ENCODE measurements at regions not wholly inside any gene's neighbourhood (a gene's known extent, or its start where the extent isn't known, plus 50 kb on each side); places are given as distances from the start of the nearest gene placed in this dataset.

DNA sequence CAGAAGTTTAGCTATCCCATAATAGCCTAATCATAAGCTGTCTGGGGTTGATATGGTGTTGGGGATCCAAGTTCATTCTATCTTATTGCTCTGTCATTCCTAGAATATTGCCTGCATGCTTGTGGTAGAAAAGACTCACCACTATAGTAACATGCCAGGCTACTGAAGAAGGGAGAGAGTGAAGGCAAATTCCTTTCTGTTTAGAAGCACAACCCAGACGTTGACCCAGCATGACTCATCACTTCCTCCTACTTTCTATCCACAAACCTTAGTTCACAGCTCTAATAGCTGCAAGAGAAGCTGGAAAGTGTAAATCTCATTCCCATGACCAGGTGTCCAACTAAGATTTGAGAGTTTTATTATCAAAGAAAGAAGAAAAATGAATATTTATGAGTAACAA is 57.8 kb upstream of the NMD3 start:
- Histone ChIP-seq H3K4me3 (ENCODE audit: control insufficient read depth in 2 of 3, extremely low read depth in 1 of 3, insufficient read depth in 2 of 3, low read depth in 1 of 3, low read length in 3 of 3) (no peak overlapping the region), H3K9me1 (ENCODE audit: control insufficient read depth, extremely low read depth, insufficient read depth, low read length) (no peaks in the 10 kb centered on the region), H3K4me2 (ENCODE audit: control insufficient read depth, extremely low read depth, insufficient read depth, low read depth, low read length) (no peak overlapping the region), H3K27ac (ENCODE audit: control insufficient read depth, insufficient read depth, low read length) (no peak overlapping the region), H3K27me3 (ENCODE audit: control insufficient read depth, extremely low read depth, insufficient read depth, low read length) (no peaks in the 10 kb centered on the region), H3K36me3 (ENCODE audit: control insufficient read depth in 2 of 2, extremely low read depth in 1 of 2, insufficient read depth in 2 of 2, low read length in 2 of 2) (no peaks in the 10 kb centered on the region), H4K20me1 (ENCODE audit: control insufficient read depth, extremely low read depth, insufficient read depth, low read length) (no peaks in the 10 kb centered on the region), H3K79me2 (ENCODE audit: control insufficient read depth, insufficient read depth, low read length) (no peaks in the 10 kb centered on the region), H3K9ac (ENCODE audit: control insufficient read depth, extremely low read depth, insufficient read depth, low read length) (no peak overlapping the region), H3K9me3 (ENCODE audit: control insufficient read depth, low read depth, low read length) (peaks cover 10% of the 10 kb centered on the region), H2AFZ (ENCODE audit: control insufficient read depth, low read length) (no peak overlapping the region), H3K4me1 (ENCODE audit: control insufficient read depth, extremely low read depth, insufficient read depth, low read length) (peaks cover 6% of the 10 kb centered on the region)
- dilution Hi-C loops (cut with MboI; ENCODE audit: extremely low pct_ligation_motif_present, low sequenced_read_pairs) = no loop called here
- no peak for TF ChIP-seq EZH2 (IDR thresholded peaks at IDR 0.05; ENCODE audit: low read length)
- TF ChIP-seq, protein P1, sequence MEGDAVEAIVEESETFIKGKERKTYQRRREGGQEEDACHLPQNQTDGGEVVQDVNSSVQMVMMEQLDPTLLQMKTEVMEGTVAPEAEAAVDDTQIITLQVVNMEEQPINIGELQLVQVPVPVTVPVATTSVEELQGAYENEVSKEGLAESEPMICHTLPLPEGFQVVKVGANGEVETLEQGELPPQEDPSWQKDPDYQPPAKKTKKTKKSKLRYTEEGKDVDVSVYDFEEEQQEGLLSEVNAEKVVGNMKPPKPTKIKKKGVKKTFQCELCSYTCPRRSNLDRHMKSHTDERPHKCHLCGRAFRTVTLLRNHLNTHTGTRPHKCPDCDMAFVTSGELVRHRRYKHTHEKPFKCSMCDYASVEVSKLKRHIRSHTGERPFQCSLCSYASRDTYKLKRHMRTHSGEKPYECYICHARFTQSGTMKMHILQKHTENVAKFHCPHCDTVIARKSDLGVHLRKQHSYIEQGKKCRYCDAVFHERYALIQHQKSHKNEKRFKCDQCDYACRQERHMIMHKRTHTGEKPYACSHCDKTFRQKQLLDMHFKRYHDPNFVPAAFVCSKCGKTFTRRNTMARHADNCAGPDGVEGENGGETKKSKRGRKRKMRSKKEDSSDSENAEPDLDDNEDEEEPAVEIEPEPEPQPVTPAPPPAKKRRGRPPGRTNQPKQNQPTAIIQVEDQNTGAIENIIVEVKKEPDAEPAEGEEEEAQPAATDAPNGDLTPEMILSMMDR (optimal IDR thresholded peaks at IDR 0.05 in 1 of 3, IDR thresholded peaks at IDR 0.05 in 1 of 3, conservative IDR thresholded peaks at IDR 0.05 in 1 of 3; ENCODE audit: extremely low read depth in 1 of 3, insufficient read depth in 2 of 3, low read length in 3 of 3) = no peak
- DNase-seq (ENCODE audit: low read depth, low spot score) (peak; percentile 53), FAIRE-seq (peak; percentile 76)

DNA sequence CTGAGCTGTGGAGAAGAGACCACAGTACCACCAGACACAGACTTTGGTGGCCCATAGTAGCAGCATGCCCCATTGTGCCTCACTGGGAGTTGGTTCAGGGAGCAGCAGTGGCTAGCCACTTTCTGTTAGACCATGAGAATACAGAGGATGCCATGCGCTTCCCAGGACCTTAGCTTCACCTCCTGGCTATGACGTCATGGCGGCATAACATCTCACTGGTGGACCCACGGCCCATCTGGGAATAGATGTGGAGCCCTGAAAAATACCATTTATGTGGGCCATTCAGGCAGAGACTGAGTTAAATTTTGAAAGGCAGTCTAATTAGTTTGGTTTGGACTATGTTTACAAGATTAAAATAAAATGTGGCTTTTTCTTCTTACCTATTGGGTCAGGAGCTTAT is 55.1 kb upstream of the NMD3 start:
- H3K36me3 ChIP-seq (ENCODE audit: control insufficient read depth in 2 of 2, extremely low read depth in 1 of 2, insufficient read depth in 2 of 2, low read length in 2 of 2) = no peaks in the 10 kb centered on the region
- no peaks in the 10 kb centered on the region for H4K20me1 ChIP-seq (ENCODE audit: control insufficient read depth, extremely low read depth, insufficient read depth, low read length)
- H3K4me2 ChIP-seq (ENCODE audit: control insufficient read depth, extremely low read depth, insufficient read depth, low read depth, low read length) = no peak overlapping the region
- H3K9me3 ChIP-seq (ENCODE audit: control insufficient read depth, low read depth, low read length) = peaks cover 10% of the 10 kb centered on the region
- H3K27me3 ChIP-seq (ENCODE audit: control insufficient read depth, extremely low read depth, insufficient read depth, low read length) = no peaks in the 10 kb centered on the region
- TF ChIP-seq, protein P1 (optimal IDR thresholded peaks at IDR 0.05 in 1 of 3, IDR thresholded peaks at IDR 0.05 in 1 of 3, conservative IDR thresholded peaks at IDR 0.05 in 1 of 3; ENCODE audit: extremely low read depth in 1 of 3, insufficient read depth in 2 of 3, low read length in 3 of 3) = no peak
- no peak for TF ChIP-seq EZH2 (IDR thresholded peaks at IDR 0.05; ENCODE audit: low read length)
- H3K4me3 ChIP-seq (ENCODE audit: control insufficient read depth in 2 of 3, extremely low read depth in 1 of 3, insufficient read depth in 2 of 3, low read depth in 1 of 3, low read length in 3 of 3) = no peak overlapping the region
- no peak overlapping the region for H2AFZ ChIP-seq (ENCODE audit: control insufficient read depth, low read length)
- H3K79me2 ChIP-seq (ENCODE audit: control insufficient read depth, insufficient read depth, low read length) = no peaks in the 10 kb centered on the region
- no peaks in the 10 kb centered on the region for H3K9me1 ChIP-seq (ENCODE audit: control insufficient read depth, extremely low read depth, insufficient read depth, low read length)
- H3K27ac ChIP-seq (ENCODE audit: control insufficient read depth, insufficient read depth, low read length) = no peak overlapping the region
- dilution Hi-C loops (cut with MboI; ENCODE audit: extremely low pct_ligation_motif_present, low sequenced_read_pairs) = no loop called here
- peaks cover 6% of the 10 kb centered on the region for H3K4me1 ChIP-seq (ENCODE audit: control insufficient read depth, extremely low read depth, insufficient read depth, low read length)
- DNase-seq (ENCODE audit: low read depth, low spot score) (no peak), FAIRE-seq (no peak)
- no peak overlapping the region for H3K9ac ChIP-seq (ENCODE audit: control insufficient read depth, extremely low read depth, insufficient read depth, low read length)
